HepG2 (cell line): ENCODE measurements at regions not wholly inside any gene's neighbourhood (a gene's known extent, or its start where the extent isn't known, plus 50 kb on each side); places are given as distances from the start of the nearest gene placed in this dataset.

Experiments
- ATAC-seq: fragments of 200-7000 bp; cut with Tn5 transposase; 3 replicates; pipeline ENCODE4 v1.9.1; 2020; ENCODE audit warnings: mild to moderate bottlenecking, moderate library complexity
- BruUV-seq: library from RNA; stranded (reverse); fragments of 400-500 nt; replicated peaks from 2 replicates; lab custom pipeline; 2021; lab: Mats Ljungman, UMichigan
- CTCF ChIA-PET: fragments of 300-600 bp; formaldehyde crosslinking; extraction: SDS; loops from one replicate; lab custom pipeline; 2021; ENCODE audit warnings: low total read pairs, inconsistent platforms, low intra/inter-chr PET ratio; lab: Yijun Ruan, JAX
- POLR2A ChIA-PET: fragments of 350-600 bp; sonication (Branson Sonifier 250); formaldehyde crosslinking; loops from one replicate; lab custom pipeline; 2020; ENCODE audit warnings: antibody characterized with exemption, inconsistent platforms; lab: Yijun Ruan, JAX
- DNase-seq: peaks from one replicate; pipeline ENCODE4 v3.0.0-alpha.2; 2015; ENCODE audit warnings: low spot score
- FAIRE-seq: peaks from 3 replicates; lab custom pipeline; 2011; peaks lifted over from hg19 to GRCh38; lab: Jason Lieb, UNC
- H2AFZ ChIP-seq: one replicate; pipeline ENCODE4 v1.6.1; 2011; ENCODE audit warnings: low read length, inconsistent platforms
- H3K27ac ChIP-seq: fragments of 300-600 bp; 3 replicates; pipeline ENCODE4 v1.8.0; 2011; ENCODE audit warnings: mixed run types, mild to moderate bottlenecking, mixed read lengths, low read length, inconsistent platforms; ENCODE audit not compliant: insufficient read depth; ENCODE audit errors: extremely low read length
- H3K27me3 ChIP-seq, 2 experiments: fragments of 200-600 bp in 1 of 2; 2 replicates in 1 of 2; 3 replicates in 1 of 2; pipeline versions ENCODE4 v1.6.0 to v1.8.0; 2011; ENCODE audit warnings: low read length in 2 of 2, mild to moderate bottlenecking in 2 of 2, moderate library complexity in 2 of 2, inconsistent platforms in 1 of 2; ENCODE audit not compliant: insufficient read depth in 2 of 2, control insufficient read depth in 1 of 2
- H3K36me3 ChIP-seq, 2 experiments: fragments of 200-600 bp in 1 of 2; replicated peaks in 1 of 2; 2 replicates in 1 of 2; 3 replicates in 1 of 2; pipeline versions ENCODE4 v1.5.1 to v1.8.0; 2011; ENCODE audit warnings: low read length in 2 of 2, inconsistent platforms in 1 of 2; ENCODE audit not compliant: insufficient read depth in 2 of 2, control insufficient read depth in 1 of 2
- H3K4me1 ChIP-seq: 2 replicates; pipeline ENCODE4 v1.5.1; 2012; ENCODE audit warnings: low read length, inconsistent platforms; ENCODE audit not compliant: insufficient read depth
- H3K4me2 ChIP-seq: 2 replicates; pipeline ENCODE4 v1.6.0; 2011; ENCODE audit warnings: low read depth, low read length, inconsistent platforms
- H3K4me3 ChIP-seq, 3 experiments: fragments of 200-600 bp in 1 of 3; sonication (generic), shearing (Covaris generic) in 1 of 3; replicated peaks in 1 of 3; 2 replicates each; pipeline ENCODE4 v1.5.1; 2011 to 2016; ENCODE audit warnings: low read length in 3 of 3, inconsistent platforms in 2 of 3, low read depth in 2 of 3, mild to moderate bottlenecking in 2 of 3, control low read depth in 1 of 3, mixed read lengths in 1 of 3; ENCODE audit not compliant: insufficient read depth in 1 of 3
- H3K79me2 ChIP-seq: one replicate; pipeline ENCODE4 v1.6.1; 2011; ENCODE audit warnings: low read length, inconsistent platforms; ENCODE audit not compliant: insufficient read depth
- H3K9ac ChIP-seq: 2 replicates; pipeline ENCODE4 v1.6.0; 2011; ENCODE audit warnings: mild to moderate bottlenecking, low read depth, low read length, inconsistent platforms; ENCODE audit not compliant: insufficient read depth
- H3K9me3 ChIP-seq: 2 replicates; pipeline ENCODE4 v1.5.1; 2012; ENCODE audit warnings: mild to moderate bottlenecking, low read length
- H4K20me1 ChIP-seq: 2 replicates; pipeline ENCODE4 v1.6.0; 2011; ENCODE audit warnings: inconsistent platforms, mild to moderate bottlenecking, low read length, moderate library complexity; ENCODE audit not compliant: insufficient read depth
- ARNTL ChIP-seq: sonication (generic); formaldehyde crosslinking; IDR thresholded peaks from 2 replicates; pipeline ENCODE4 v1.4.0; 2020; ENCODE audit warnings: mild to moderate bottlenecking, missing genetic modification reagents
- NFE2L2 ChIP-seq: fragments of 150-350 bp; IDR thresholded peaks from 2 replicates; pipeline ENCODE4 v1.6.1; 2014; ENCODE audit warnings: low read length
- NONO ChIP-seq, 2 experiments: fragments of 450-650 bp in 1 of 2; sonication (generic) in 1 of 2; formaldehyde crosslinking in 1 of 2; IDR thresholded peaks in 1 of 2; conservative IDR thresholded peaks in 1 of 2; 2 replicates each; pipeline versions ENCODE4 v1.6.1 to v1.8.0; 2017 to 2022; ENCODE audit warnings: mild to moderate bottlenecking in 1 of 2, missing genetic modification reagents in 1 of 2, moderate library complexity in 1 of 2
- PHF5A ChIP-seq: IDR thresholded peaks from one replicate; pipeline ENCODE4 v1.6.1; 2018; ENCODE audit warnings: low read depth, missing genetic modification reagents; ENCODE audit not compliant: unreplicated experiment
- POGZ ChIP-seq: sonication (generic); formaldehyde crosslinking; IDR thresholded peaks from 2 replicates; pipeline ENCODE4 v1.4.0; 2020; ENCODE audit warnings: mild to moderate bottlenecking, missing genetic modification reagents
- ZNF10 ChIP-seq: sonication (generic); formaldehyde crosslinking; IDR thresholded peaks from 2 replicates; pipeline ENCODE4 v1.4.0; 2020; ENCODE audit warnings: mild to moderate bottlenecking, low read depth, missing genetic modification reagents, borderline replicate concordance
- ZNF543 ChIP-seq: sonication (generic); formaldehyde crosslinking; IDR thresholded peaks from 2 replicates; pipeline ENCODE4 v1.4.0; 2020; ENCODE audit warnings: mild to moderate bottlenecking, missing genetic modification reagents
- ZNF564 ChIP-seq: sonication (generic); formaldehyde crosslinking; IDR thresholded peaks from 2 replicates; pipeline ENCODE4 v1.8.1; 2023; ENCODE audit warnings: mild to moderate bottlenecking, missing genetic modification reagents
- ZNF598 ChIP-seq: sonication (generic); formaldehyde crosslinking; IDR thresholded peaks from 2 replicates; pipeline ENCODE4 v1.5.1; 2020; ENCODE audit warnings: mild to moderate bottlenecking, missing genetic modification reagents, borderline replicate concordance
- WGBS: methylation state at CpG from one replicate; pipeline ENCODE4 v1.1.6; 2017; ENCODE audit warnings: low lambda C conversion rate; 5-methylcytosine and 5-hydroxymethylcytosine counted together
- in situ Hi-C: cut with HindIII; loops from 2 replicates; pipeline ENCODE4 v1.10.0; 2017; ENCODE audit warnings: low pct_unique_long_range_greater_than_20kb; ENCODE audit not compliant: extremely low pct_ligation_motif_present
- intact Hi-C: fragments of 100-400 bp; cut with micrococcal nuclease; formaldehyde crosslinking; loops from one replicate; pipeline ENCODE4 v1.10.0; 2022; ENCODE audit not compliant: unreplicated experiment
- TF ChIP-seq, protein P1 (sequence below): sonication (generic); formaldehyde crosslinking; IDR thresholded peaks from 2 replicates; pipeline ENCODE4 v1.5.0; 2020; ENCODE audit warnings: mild to moderate bottlenecking, missing genetic modification reagents

GRCh38 chr10:29151005-29151404 is 137.9 kb upstream of the LYZL1 start:
- Histone ChIP-seq H3K9me3 (no peaks in the 10 kb centered on the region), H3K4me2 (no peak overlapping the region)
- no peak for TF ChIP-seq ARNTL (CRISPR knock-in tag)
- no peak for TF ChIP-seq NONO (IDR thresholded peaks at IDR 0.05)
- no peak for TF ChIP-seq NONO (CRISPR knock-in tag; conservative IDR thresholded peaks at IDR 0.05)
- TF ChIP-seq ZNF10 (CRISPR knock-in tag): no peak
- no peak for TF ChIP-seq ZNF543 (CRISPR knock-in tag)
- TF ChIP-seq PHF5A (CRISPR knock-in tag): no peak
- TF ChIP-seq POGZ (CRISPR knock-in tag): no peak
- no peak for TF ChIP-seq ZNF598 (CRISPR knock-in tag)
- TF ChIP-seq, protein P1, sequence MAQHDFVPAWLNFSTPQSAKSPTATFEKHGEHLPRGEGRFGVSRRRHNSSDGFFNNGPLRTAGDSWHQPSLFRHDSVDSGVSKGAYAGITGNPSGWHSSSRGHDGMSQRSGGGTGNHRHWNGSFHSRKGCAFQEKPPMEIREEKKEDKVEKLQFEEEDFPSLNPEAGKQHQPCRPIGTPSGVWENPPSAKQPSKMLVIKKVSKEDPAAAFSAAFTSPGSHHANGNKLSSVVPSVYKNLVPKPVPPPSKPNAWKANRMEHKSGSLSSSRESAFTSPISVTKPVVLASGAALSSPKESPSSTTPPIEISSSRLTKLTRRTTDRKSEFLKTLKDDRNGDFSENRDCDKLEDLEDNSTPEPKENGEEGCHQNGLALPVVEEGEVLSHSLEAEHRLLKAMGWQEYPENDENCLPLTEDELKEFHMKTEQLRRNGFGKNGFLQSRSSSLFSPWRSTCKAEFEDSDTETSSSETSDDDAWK (CRISPR knock-in tag): no peak
- no peak for TF ChIP-seq ZNF564
- TF ChIP-seq NFE2L2: no peak
- TF ChIP-seq, all 625 proteins: peak for 0
- ChIA-PET CTCF (no interaction called here), POLR2A (no interaction called here)
- intact Hi-C loops: no loop called here
- Histone ChIP-seq H3K27me3 (peaks cover 0 to 3% of the 10 kb centered on the region in 2 experiments; a peak in 1 of 5 replicates), H3K4me3 (no peak overlapping the region), H3K9ac (no peak overlapping the region), H4K20me1 (no peaks in the 10 kb centered on the region), H2AFZ (no peak overlapping the region), H3K27ac (no peak overlapping the region), H3K4me1 (peaks cover 8% of the 10 kb centered on the region), H3K36me3 (no peaks in the 10 kb centered on the region; a peak in 1 of 5 replicates), H3K79me2 (no peaks in the 10 kb centered on the region)
- in situ Hi-C loops: no loop called here
- 67% methylated on average over 1 of the region's 1 CpG for WGBS
- DNase-seq (no peak), FAIRE-seq (no peak), ATAC-seq (no peak)
- BruUV-seq: no TSS peak
